ENCODE measurements at regions not wholly inside any gene's neighbourhood (a gene's known extent, or its start where the extent isn't known, plus 50 kb on each side); places are given as distances from the start of the nearest gene placed in this dataset.

DNA sequence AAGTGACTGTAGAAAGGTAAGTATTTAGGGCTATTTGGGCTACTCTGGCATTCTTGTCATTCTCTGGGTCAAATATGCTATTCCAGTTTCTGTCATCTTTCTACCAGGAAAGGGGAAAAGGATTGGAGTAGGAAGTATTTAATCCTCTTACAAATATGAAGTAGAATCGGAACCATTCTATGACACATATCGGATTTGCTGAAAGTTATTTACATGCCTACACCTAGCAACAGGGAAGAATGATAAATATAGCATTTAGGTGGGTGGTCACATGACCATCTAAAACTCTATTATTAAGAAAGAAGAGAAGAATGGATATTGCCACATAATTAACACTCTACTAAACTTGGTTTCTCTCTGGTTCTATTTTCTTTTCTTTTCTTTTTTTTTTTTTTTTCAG is 1353.1 kb downstream of the ZPLD1 start:
- FAIRE-seq (no peak), DNase-seq (ENCODE audit: low read depth in 1 of 2, low spot score in 2 of 2) (no peak)
- no peak overlapping the region for H2BK20ac ChIP-seq (ENCODE audit: low read length)
- H3K4me2 ChIP-seq (ENCODE audit: insufficient read depth in 1 of 2, low read depth in 2 of 2, low read length in 2 of 2) = no peak overlapping the region
- H2BK120ac ChIP-seq (replicated peaks; ENCODE audit: low read depth, low read length) = no peak overlapping the region
- no peaks in the 10 kb centered on the region; the same call in 1 of the 2 replicates for H3K23me2 ChIP-seq (ENCODE audit: low read depth, low read length)
- 98% methylated on average over 2 of the region's 2 CpGs; no CpG with 5 or more reads in 1 of the 2 experiments for WGBS, 2 experiments (ENCODE audit: extremely low coverage in 1 of 2, insufficient coverage in 1 of 2, insufficient read length in 1 of 2, insufficient replicate concordance in 2 of 2, low coverage in 1 of 2, low lambda C conversion rate in 2 of 2, missing lambda C conversion rate in 1 of 2)
- H3K4me3 ChIP-seq (ENCODE audit: extremely low read depth in 1 of 4, insufficient read depth in 2 of 4, low read depth in 3 of 4, low read length in 4 of 4) = no peak overlapping the region
- H3K14ac ChIP-seq (ENCODE audit: insufficient read length) = no peak overlapping the region
- no peak overlapping the region for H4K8ac ChIP-seq (ENCODE audit: extremely low read depth, insufficient read depth, low read length)
- no peak overlapping the region for H2BK15ac ChIP-seq (ENCODE audit: low read length)
- H2AFZ ChIP-seq (ENCODE audit: low read length) = peak overlapping the region; percentile 59; the same call in 1 of the 2 replicates
- H3K23ac ChIP-seq (ENCODE audit: insufficient read length) = no peak overlapping the region
- H4K5ac ChIP-seq (ENCODE audit: insufficient read length, low read depth, low read length) = no peak overlapping the region
- H3K9ac ChIP-seq (replicated peaks in 1 of 4; ENCODE audit: extremely low read depth in 1 of 4, low read depth in 3 of 4, low read length in 3 of 4) = no peak overlapping the region
- H4K91ac ChIP-seq (replicated peaks; ENCODE audit: insufficient read length, low read length) = no peak overlapping the region
- no peak overlapping the region for H2BK5ac ChIP-seq (ENCODE audit: low read depth, low read length)
- H3K18ac ChIP-seq (ENCODE audit: extremely low read depth, low read length) = no peak overlapping the region
- H4K20me1 ChIP-seq (replicated peaks in 1 of 2; ENCODE audit: control insufficient read depth in 1 of 2, insufficient read depth in 2 of 2, low read length in 2 of 2) = no peaks in the 10 kb centered on the region
- no peak overlapping the region for H3K27ac ChIP-seq (ENCODE audit: low read depth, low read length)
- H2BK12ac ChIP-seq (ENCODE audit: low read depth, low read length) = no peak overlapping the region
- H3K36me3 ChIP-seq (ENCODE audit: control insufficient read depth in 2 of 4, insufficient read depth in 4 of 4, low read length in 3 of 4) = no peaks in the 10 kb centered on the region
- H3K4ac ChIP-seq (replicated peaks; ENCODE audit: insufficient read length, low read depth, low read length) = no peak overlapping the region
- H2AK5ac ChIP-seq (ENCODE audit: low read depth, low read length) = no peak overlapping the region
- no peaks in the 10 kb centered on the region for H3K9me3 ChIP-seq (ENCODE audit: insufficient read depth in 2 of 2, low read depth in 1 of 2, low read length in 1 of 2)
- POLR2A ChIA-PET (ENCODE audit: partially characterized antibody) = no interaction called here
- peaks cover 0 to 4% (median 0%) of the 10 kb centered on the region in 4 experiments; a peak in 1 of 7 replicates for H3K4me1 ChIP-seq (replicated peaks in 1 of 4; ENCODE audit: control insufficient read depth in 3 of 4, insufficient read depth in 4 of 4, low read length in 3 of 4)
- H3K56ac ChIP-seq (replicated peaks; ENCODE audit: insufficient read length, low read depth, low read length) = no peak overlapping the region
- H3K27me3 ChIP-seq (replicated peaks in 1 of 4; ENCODE audit: control insufficient read depth in 3 of 4, extremely low read depth in 1 of 4, insufficient read depth in 3 of 4, low read length in 3 of 4) = no peaks in the 10 kb centered on the region
- H3K79me1 ChIP-seq (ENCODE audit: low read depth, low read length) = no peaks in the 10 kb centered on the region
- CTCF ChIA-PET (ENCODE audit: partially characterized antibody) = no interaction called here
- H3K79me2 ChIP-seq (ENCODE audit: control insufficient read depth in 1 of 2, insufficient read depth in 2 of 2, low read length in 2 of 2) = no peaks in the 10 kb centered on the region
- TF ChIP-seq CBX8 (IDR thresholded peaks at IDR 0.05; ENCODE audit: borderline replicate concordance, low read depth, low read length) = no peak
- TF ChIP-seq, protein P1, sequence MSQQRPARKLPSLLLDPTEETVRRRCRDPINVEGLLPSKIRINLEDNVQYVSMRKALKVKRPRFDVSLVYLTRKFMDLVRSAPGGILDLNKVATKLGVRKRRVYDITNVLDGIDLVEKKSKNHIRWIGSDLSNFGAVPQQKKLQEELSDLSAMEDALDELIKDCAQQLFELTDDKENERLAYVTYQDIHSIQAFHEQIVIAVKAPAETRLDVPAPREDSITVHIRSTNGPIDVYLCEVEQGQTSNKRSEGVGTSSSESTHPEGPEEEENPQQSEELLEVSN (IDR thresholded peaks at IDR 0.05) = no peak
- no peak for TF ChIP-seq KDM1A (IDR thresholded peaks at IDR 0.05; ENCODE audit: borderline replicate concordance, low read length)
- no peak for TF ChIP-seq CBX5 (IDR thresholded peaks at IDR 0.05; ENCODE audit: low read depth, low read length)
- TF ChIP-seq, protein P2, sequence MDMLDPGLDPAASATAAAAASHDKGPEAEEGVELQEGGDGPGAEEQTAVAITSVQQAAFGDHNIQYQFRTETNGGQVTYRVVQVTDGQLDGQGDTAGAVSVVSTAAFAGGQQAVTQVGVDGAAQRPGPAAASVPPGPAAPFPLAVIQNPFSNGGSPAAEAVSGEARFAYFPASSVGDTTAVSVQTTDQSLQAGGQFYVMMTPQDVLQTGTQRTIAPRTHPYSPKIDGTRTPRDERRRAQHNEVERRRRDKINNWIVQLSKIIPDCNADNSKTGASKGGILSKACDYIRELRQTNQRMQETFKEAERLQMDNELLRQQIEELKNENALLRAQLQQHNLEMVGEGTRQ (IDR thresholded peaks at IDR 0.05; ENCODE audit: low read length) = no peak
- TF ChIP-seq JUN (IDR thresholded peaks at IDR 0.05; ENCODE audit: low read depth, low read length) = no peak
- TF ChIP-seq YY1 (IDR thresholded peaks at IDR 0.05; ENCODE audit: low read depth, low read length) = no peak
- TF ChIP-seq HDAC6 (IDR thresholded peaks at IDR 0.05; ENCODE audit: low read depth, low read length) = no peak
- TF ChIP-seq POU5F1 (IDR thresholded peaks at IDR 0.05; ENCODE audit: low read depth, low read length) = no peak
- TF ChIP-seq SP1 (IDR thresholded peaks at IDR 0.05; ENCODE audit: low read depth, low read length) = no peak
- TF ChIP-seq ASH2L (IDR thresholded peaks at IDR 0.05; ENCODE audit: low read length) = no peak
- no peak for TF ChIP-seq CTBP2 (IDR thresholded peaks at IDR 0.05; ENCODE audit: borderline replicate concordance, insufficient read depth, insufficient read length, low read length)
- no peak for TF ChIP-seq TCF12 (IDR thresholded peaks at IDR 0.05; ENCODE audit: low read depth, low read length)
- no peak for TF ChIP-seq SUZ12 (IDR thresholded peaks at IDR 0.05; ENCODE audit: low read length)
